IPS DF 6.9 (cell line): ENCODE measurements at regions not wholly inside any gene's neighbourhood (a gene's known extent, or its start where the extent isn't known, plus 50 kb on each side); places are given as distances from the start of the nearest gene placed in this dataset.

Experiments
- DNase-seq: peaks from one replicate; pipeline ENCODE4 v3.0.0-alpha.2; 2013; ENCODE audit warnings: low read depth, low spot score
- H3K27ac ChIP-seq: one replicate; pipeline ENCODE4 v1.5.1; 2013; ENCODE audit warnings: low read length, control low read depth
- H3K27me3 ChIP-seq: 2 replicates; pipeline ENCODE4 v1.6.1; 2013; ENCODE audit warnings: mild to moderate bottlenecking, low read length; ENCODE audit not compliant: control insufficient read depth, insufficient read depth
- H3K36me3 ChIP-seq: 2 replicates; pipeline ENCODE4 v1.6.1; 2013; ENCODE audit warnings: low read length; ENCODE audit not compliant: control insufficient read depth, insufficient read depth
- H3K4me1 ChIP-seq: 2 replicates; pipeline ENCODE4 v1.6.1; 2013; ENCODE audit warnings: low read length; ENCODE audit not compliant: control insufficient read depth, insufficient read depth
- H3K4me3 ChIP-seq: 2 replicates; pipeline ENCODE4 v1.5.1; 2013; ENCODE audit warnings: mild to moderate bottlenecking, low read length
- H3K9me3 ChIP-seq: 2 replicates; pipeline ENCODE4 v1.6.1; 2013; ENCODE audit warnings: low read length, inconsistent platforms; ENCODE audit not compliant: control insufficient read depth, insufficient read depth
- WGBS: extraction: QIAGEN DNeasy Blood & Tissue Kit; methylation state at CpG from one replicate; pipeline ENCODE4 v1.1.7; 2013; ENCODE audit warnings: mixed read lengths, missing lambda C conversion rate; ENCODE audit not compliant: insufficient read length, insufficient coverage; 5-methylcytosine and 5-hydroxymethylcytosine counted together

GRCh38 chr20:24277196-24277595 is 192.2 kb upstream of the SYNDIG1 start:
- Histone ChIP-seq H3K4me3 (no peak overlapping the region), H3K9me3 (no peaks in the 10 kb centered on the region), H3K27ac (no peak overlapping the region), H3K4me1 (no peaks in the 10 kb centered on the region), H3K27me3 (no peaks in the 10 kb centered on the region), H3K36me3 (no peaks in the 10 kb centered on the region)
- no peak for DNase-seq
- WGBS = no CpG with 5 or more reads among the region's 9 CpGs

- Histone ChIP-seq H3K4me3 (no peak overlapping the region), H3K27me3 (no peaks in the 10 kb centered on the region), H3K4me1 (no peaks in the 10 kb centered on the region), H3K9me3 (no peaks in the 10 kb centered on the region), H3K36me3 (no peaks in the 10 kb centered on the region), H3K27ac (no peak overlapping the region)
- WGBS = no CpG with 5 or more reads among the region's 3 CpGs
- no peak for DNase-seq
These were observed 193.3 kb upstream of the SYNDIG1 start for GRCh38 chr20:24275946-24276705.

- DNase-seq = no peak
- no peak overlapping the region for H3K27ac ChIP-seq
- no peak overlapping the region for H3K4me3 ChIP-seq
These were observed 196.2 kb upstream of the SYNDIG1 start for GRCh38 chr20:24273251-24273650.

GRCh38 chr20:24261351-24261750 is 208.1 kb upstream of the SYNDIG1 start:
- H3K4me1 ChIP-seq = no peaks in the 10 kb centered on the region
- no peak for DNase-seq
- WGBS = no CpG with 5 or more reads among the region's 3 CpGs
- H3K4me3 ChIP-seq = no peak overlapping the region
- no peak overlapping the region for H3K27ac ChIP-seq
- H3K9me3 ChIP-seq = no peaks in the 10 kb centered on the region
- H3K27me3 ChIP-seq = no peaks in the 10 kb centered on the region
- H3K36me3 ChIP-seq = no peaks in the 10 kb centered on the region

More at GRCh38 chr20:24273251-24273650, 196.2 kb upstream of the SYNDIG1 start:
- Histone ChIP-seq H3K9me3 (no peaks in the 10 kb centered on the region), H3K27me3 (no peaks in the 10 kb centered on the region), H3K36me3 (no peaks in the 10 kb centered on the region), H3K4me1 (no peaks in the 10 kb centered on the region)

GRCh38 chr20:24257171-24257570 is 212.3 kb upstream of the SYNDIG1 start:
- H3K27ac ChIP-seq = no peak overlapping the region
- WGBS = no CpG with 5 or more reads among the region's 3 CpGs
- no peak overlapping the region for H3K4me3 ChIP-seq
- H3K27me3 ChIP-seq = no peaks in the 10 kb centered on the region
- no peaks in the 10 kb centered on the region for H3K36me3 ChIP-seq
- H3K9me3 ChIP-seq = no peaks in the 10 kb centered on the region
- no peaks in the 10 kb centered on the region for H3K4me1 ChIP-seq
- DNase-seq = no peak

GRCh38 chr20:24256307-24256706 is 213.1 kb upstream of the SYNDIG1 start:
- Histone ChIP-seq H3K27me3 (no peaks in the 10 kb centered on the region), H3K36me3 (no peaks in the 10 kb centered on the region), H3K4me3 (no peak overlapping the region), H3K4me1 (no peaks in the 10 kb centered on the region), H3K9me3 (no peaks in the 10 kb centered on the region), H3K27ac (no peak overlapping the region)
- DNase-seq = no peak
- WGBS = no CpG with 5 or more reads among the region's 9 CpGs

- no peaks in the 10 kb centered on the region for H3K9me3 ChIP-seq
- no peak overlapping the region for H3K4me3 ChIP-seq
- no CpG with 5 or more reads among the region's 3 CpGs for WGBS
- no peak overlapping the region for H3K27ac ChIP-seq
- no peaks in the 10 kb centered on the region for H3K27me3 ChIP-seq
- no peak for DNase-seq
- H3K36me3 ChIP-seq = no peaks in the 10 kb centered on the region
- H3K4me1 ChIP-seq = no peaks in the 10 kb centered on the region
These were observed 214.9 kb upstream of the SYNDIG1 start for GRCh38 chr20:24254480-24254879.

- no peaks in the 10 kb centered on the region for H3K36me3 ChIP-seq
- no peak overlapping the region for H3K27ac ChIP-seq
- no peaks in the 10 kb centered on the region for H3K9me3 ChIP-seq
- H3K4me3 ChIP-seq = no peak overlapping the region
- no peak for DNase-seq
- H3K27me3 ChIP-seq = no peaks in the 10 kb centered on the region
- no CpG with 5 or more reads among the region's 6 CpGs for WGBS
- H3K4me1 ChIP-seq = no peaks in the 10 kb centered on the region
These were observed 216.1 kb upstream of the SYNDIG1 start for GRCh38 chr20:24253321-24253720.

GRCh38 chr20:24245094-24245493 is 224.3 kb upstream of the SYNDIG1 start:
- peak; percentile 7 for DNase-seq
- no peak overlapping the region for H3K4me3 ChIP-seq
- no peaks in the 10 kb centered on the region for H3K9me3 ChIP-seq
- no peak overlapping the region for H3K27ac ChIP-seq
- H3K36me3 ChIP-seq = no peaks in the 10 kb centered on the region
- H3K4me1 ChIP-seq = no peaks in the 10 kb centered on the region
- H3K27me3 ChIP-seq = no peaks in the 10 kb centered on the region
- WGBS = no CpG with 5 or more reads among the region's 2 CpGs

GRCh38 chr20:24242763-24243162 is 226.7 kb upstream of the SYNDIG1 start:
- Histone ChIP-seq H3K4me3 (no peak overlapping the region), H3K9me3 (no peaks in the 10 kb centered on the region), H3K4me1 (no peaks in the 10 kb centered on the region), H3K36me3 (no peaks in the 10 kb centered on the region), H3K27me3 (no peaks in the 10 kb centered on the region), H3K27ac (no peak overlapping the region)
- no peak for DNase-seq
- WGBS = no CpG with 5 or more reads among the region's 4 CpGs

GRCh38 chr20:24241466-24241865 is 228.0 kb upstream of the SYNDIG1 start:
- no peaks in the 10 kb centered on the region for H3K4me1 ChIP-seq
- H3K9me3 ChIP-seq = no peaks in the 10 kb centered on the region
- no peaks in the 10 kb centered on the region for H3K36me3 ChIP-seq
- H3K27ac ChIP-seq = no peak overlapping the region
- no CpG with 5 or more reads among the region's 7 CpGs for WGBS
- DNase-seq = no peak
- no peak overlapping the region for H3K4me3 ChIP-seq
- no peaks in the 10 kb centered on the region for H3K27me3 ChIP-seq
